Panc1 (cell line): ENCODE measurements at regions not wholly inside any gene's neighbourhood (a gene's known extent, or its start where the extent isn't known, plus 50 kb on each side); places are given as distances from the start of the nearest gene placed in this dataset.

Source experiments
- ATAC-seq: fragments of 200-7000 bp; cut with Tn5 transposase; 2 replicates; pipeline ENCODE4 v1.9.1; 2020; ENCODE audit warnings: mild to moderate bottlenecking, moderate library complexity
- BruUV-seq: library from RNA; stranded (reverse); fragments of 400-500 nt; replicated peaks from 2 replicates; lab custom pipeline; 2021; lab: Mats Ljungman, UMichigan
- CTCF ChIA-PET: fragments of 300-600 bp; sonication (Branson Sonifier 250); formaldehyde crosslinking; loops from one replicate; lab custom pipeline; 2022; ENCODE audit warnings: antibody characterized with exemption; lab: Charles Lee
- POLR2A ChIA-PET: fragments of 300-600 bp; sonication (Branson Sonifier 250); formaldehyde crosslinking; loops from one replicate; lab custom pipeline; 2022; ENCODE audit warnings: antibody characterized with exemption; lab: Charles Lee
- DNase-seq: peaks from one replicate; pipeline ENCODE4 v3.0.0-alpha.2; 2010; ENCODE audit warnings: low read depth, low spot score
- H3K27ac ChIP-seq: 2 replicates; pipeline ENCODE4 v1.5.1; 2011; ENCODE audit warnings: mild to moderate bottlenecking, low read length, inconsistent platforms
- H3K27me3 ChIP-seq: fragments of 200-500 bp; sonication (Bioruptor generic); 2 replicates; pipeline ENCODE4 v1.6.0; 2014; ENCODE audit warnings: low read length, inconsistent platforms; ENCODE audit not compliant: control insufficient read depth, insufficient read depth
- H3K36me3 ChIP-seq: fragments of 200-500 bp; sonication (Bioruptor generic); 2 replicates; pipeline ENCODE4 v1.5.1; 2014; ENCODE audit warnings: inconsistent platforms, mild to moderate bottlenecking, low read length, moderate library complexity; ENCODE audit not compliant: control insufficient read depth, insufficient read depth
- H3K4me1 ChIP-seq: 2 replicates; pipeline ENCODE4 v1.5.1; 2011; ENCODE audit warnings: inconsistent platforms, mild to moderate bottlenecking, low read length, moderate library complexity; ENCODE audit not compliant: control insufficient read depth, insufficient read depth
- H3K4me3 ChIP-seq, 2 experiments: 2 replicates each; pipeline ENCODE4 v1.5.1; 2011 to 2012; ENCODE audit warnings: low read depth in 2 of 2, low read length in 2 of 2, mild to moderate bottlenecking in 2 of 2, inconsistent platforms in 1 of 2, moderate library complexity in 1 of 2
- H3K9me3 ChIP-seq: fragments of 200-500 bp; sonication (Bioruptor generic); 2 replicates; pipeline ENCODE4 v1.5.1; 2014; ENCODE audit warnings: low read depth, mild to moderate bottlenecking, inconsistent platforms, low read length, moderate library complexity; ENCODE audit not compliant: control insufficient read depth, insufficient read depth
- POLR2AphosphoS5 ChIP-seq: IDR thresholded peaks from 2 replicates; pipeline ENCODE4 v1.6.1; 2012; ENCODE audit warnings: mild to moderate bottlenecking, low read depth, low read length, moderate library complexity
- REST ChIP-seq, 2 experiments: IDR thresholded peaks; 2 replicates each; pipeline ENCODE4 v1.6.1; 2011 to 2012; ENCODE audit warnings: low read depth in 2 of 2, control low read depth in 1 of 2, low read length in 1 of 2, mild to moderate bottlenecking in 1 of 2, moderate library complexity in 1 of 2; ENCODE audit not compliant: insufficient read depth in 1 of 2
- SIN3A ChIP-seq: IDR thresholded peaks from 2 replicates; pipeline ENCODE4 v1.6.1; 2012; ENCODE audit warnings: low read depth, mild to moderate bottlenecking, low read length, moderate library complexity, borderline replicate concordance; ENCODE audit not compliant: insufficient read depth
- TCF7L2 ChIP-seq: IDR thresholded peaks from 2 replicates; pipeline ENCODE4 v1.6.1; 2011; ENCODE audit warnings: mild to moderate bottlenecking, low read depth, low read length, inconsistent platforms
- in situ Hi-C: cut with HindIII; loops from 2 replicates; pipeline ENCODE4 v1.10.0; 2016; ENCODE audit warnings: low sequenced_read_pairs, low pct_unique_long_range_greater_than_20kb
- intact Hi-C: fragments of 100-400 bp; cut with micrococcal nuclease; formaldehyde crosslinking; loops from one replicate; pipeline ENCODE4 v1.10.0; 2022; ENCODE audit not compliant: unreplicated experiment
- TF ChIP-seq, protein P1 (sequence below): fragments of 450-650 bp; IDR thresholded peaks from 2 replicates; pipeline ENCODE4 v1.5.1; 2017; ENCODE audit warnings: mild to moderate bottlenecking

DNA sequence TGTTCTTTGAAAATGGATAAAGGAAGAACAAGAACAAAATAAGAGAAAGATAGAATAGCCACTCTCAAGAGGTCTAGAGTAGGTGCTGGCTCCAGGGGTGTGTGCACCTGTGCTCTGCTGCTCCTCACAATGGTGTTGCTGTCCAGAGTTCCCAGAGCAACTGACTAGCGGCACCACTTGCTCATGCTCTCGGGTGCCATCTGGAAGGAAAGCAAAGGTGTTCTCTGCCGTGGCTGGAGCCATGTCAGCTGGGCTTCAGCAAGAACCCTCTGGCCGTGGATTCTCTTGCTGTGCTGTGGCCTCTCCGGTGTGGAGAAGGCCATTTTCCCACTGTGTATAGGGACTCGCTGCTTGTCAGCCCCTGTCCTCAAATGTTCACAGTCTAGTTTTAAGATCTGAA, 114.6 kb upstream of the TEX51 start:
- ChIA-PET CTCF (no interaction called here), POLR2A (no interaction called here)
- no peak for DNase-seq
- in situ Hi-C loops, result no loop called here
- TF ChIP-seq, protein P1, sequence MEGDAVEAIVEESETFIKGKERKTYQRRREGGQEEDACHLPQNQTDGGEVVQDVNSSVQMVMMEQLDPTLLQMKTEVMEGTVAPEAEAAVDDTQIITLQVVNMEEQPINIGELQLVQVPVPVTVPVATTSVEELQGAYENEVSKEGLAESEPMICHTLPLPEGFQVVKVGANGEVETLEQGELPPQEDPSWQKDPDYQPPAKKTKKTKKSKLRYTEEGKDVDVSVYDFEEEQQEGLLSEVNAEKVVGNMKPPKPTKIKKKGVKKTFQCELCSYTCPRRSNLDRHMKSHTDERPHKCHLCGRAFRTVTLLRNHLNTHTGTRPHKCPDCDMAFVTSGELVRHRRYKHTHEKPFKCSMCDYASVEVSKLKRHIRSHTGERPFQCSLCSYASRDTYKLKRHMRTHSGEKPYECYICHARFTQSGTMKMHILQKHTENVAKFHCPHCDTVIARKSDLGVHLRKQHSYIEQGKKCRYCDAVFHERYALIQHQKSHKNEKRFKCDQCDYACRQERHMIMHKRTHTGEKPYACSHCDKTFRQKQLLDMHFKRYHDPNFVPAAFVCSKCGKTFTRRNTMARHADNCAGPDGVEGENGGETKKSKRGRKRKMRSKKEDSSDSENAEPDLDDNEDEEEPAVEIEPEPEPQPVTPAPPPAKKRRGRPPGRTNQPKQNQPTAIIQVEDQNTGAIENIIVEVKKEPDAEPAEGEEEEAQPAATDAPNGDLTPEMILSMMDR, result no peak
- TF ChIP-seq REST (IDR thresholded peaks at IDR 0.05; ENCODE audit: insufficient read depth in 1 of 2, low read depth in 2 of 2, low read length in 1 of 2), result peak; percentile 29 to 45; a peak in 1 of 4 replicates
- intact Hi-C loops, result no loop called here
- Histone ChIP-seq H3K27ac (no peak overlapping the region), H3K4me3 (no peak overlapping the region), H3K36me3 (no peaks in the 10 kb centered on the region), H3K4me1 (no peaks in the 10 kb centered on the region), H3K9me3 (no peaks in the 10 kb centered on the region), H3K27me3 (no peaks in the 10 kb centered on the region)
- no TSS peak for BruUV-seq
- ATAC-seq, result no peak; the same call in 1 of the 2 replicates

DNA sequence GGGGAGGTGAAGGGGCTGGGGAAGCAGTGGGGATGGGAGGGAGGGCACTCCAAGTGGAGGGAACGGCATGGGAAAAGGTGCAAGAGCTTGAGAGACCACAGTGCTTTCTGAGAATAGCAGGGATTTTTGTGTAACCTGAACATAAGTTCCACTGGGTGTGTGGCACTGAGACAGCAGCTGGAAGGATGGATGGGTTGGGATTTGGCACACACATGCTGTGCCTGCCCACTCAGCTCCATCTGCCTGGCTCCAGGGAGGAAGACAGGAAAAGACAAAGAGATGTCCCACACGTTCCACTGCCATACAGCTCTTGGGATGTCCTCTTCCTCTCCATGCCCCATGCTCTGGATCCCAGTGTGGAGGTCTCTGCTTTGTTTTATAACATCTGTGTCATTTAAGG, 114.1 kb upstream of the TEX51 start:
- H3K4me1 ChIP-seq, result no peaks in the 10 kb centered on the region
- DNase-seq, result no peak
- intact Hi-C loops, result no loop called here
- TF ChIP-seq SIN3A, result no peak
- TF ChIP-seq, protein P1, result no peak
- no peak for TF ChIP-seq TCF7L2
- TF ChIP-seq POLR2AphosphoS5, result no peak
- TF ChIP-seq REST (IDR thresholded peaks at IDR 0.05; ENCODE audit: insufficient read depth in 1 of 2, low read depth in 2 of 2, low read length in 1 of 2), result no peak
- H3K9me3 ChIP-seq, result no peaks in the 10 kb centered on the region
- no peaks in the 10 kb centered on the region for H3K27me3 ChIP-seq
- ChIA-PET POLR2A (no interaction called here), CTCF (no interaction called here)
- BruUV-seq, result no TSS peak
- H3K27ac ChIP-seq, result no peak overlapping the region
- in situ Hi-C loops, result no loop called here
- no peaks in the 10 kb centered on the region for H3K36me3 ChIP-seq
- ATAC-seq, result no peak
- no peak overlapping the region for H3K4me3 ChIP-seq
